HL-60 (cell line): ENCODE measurements at regions not wholly inside any gene's neighbourhood (a gene's known extent, or its start where the extent isn't known, plus 50 kb on each side); places are given as distances from the start of the nearest gene placed in this dataset.

Source experiments
- DNase-seq, 2 experiments: peaks; one replicate each; pipeline ENCODE4 v3.0.0-alpha.2; 2010 to 2020; ENCODE audit warnings: low read depth in 1 of 2, low spot score in 1 of 2
- H3K27ac ChIP-seq: fragments of 250-450 bp; sonication (Bioruptor Pico); replicated peaks from 2 replicates; pipeline ENCODE4 v1.5.1; 2020; ENCODE audit warnings: mild to moderate bottlenecking, moderate library complexity
- H3K27me3 ChIP-seq: fragments of 250-450 bp; sonication (Bioruptor Pico); 2 replicates; pipeline ENCODE4 v1.5.1; 2021; ENCODE audit warnings: mild to moderate bottlenecking, moderate library complexity; ENCODE audit not compliant: insufficient read depth, poor library complexity, severe bottlenecking
- H3K4me3 ChIP-seq: replicated peaks from 2 replicates; pipeline ENCODE4 v1.5.1; 2011; ENCODE audit warnings: mild to moderate bottlenecking, control low read depth, low read length; ENCODE audit not compliant: insufficient read depth
- CTCF ChIP-seq: IDR thresholded peaks from one replicate; pipeline ENCODE4 v1.5.1; 2011; ENCODE audit warnings: low read length, control low read depth, inconsistent platforms; ENCODE audit not compliant: insufficient read depth
- GABPA ChIP-seq: IDR thresholded peaks from 2 replicates; pipeline ENCODE4 v1.6.1; 2012; ENCODE audit warnings: low read depth
- POLR2AphosphoS5 ChIP-seq: IDR thresholded peaks from 2 replicates; pipeline ENCODE4 v1.6.1; 2012; ENCODE audit warnings: low read depth
- REST ChIP-seq: IDR thresholded peaks from 2 replicates; pipeline ENCODE4 v1.6.1; 2012; ENCODE audit warnings: low read depth; ENCODE audit not compliant: insufficient replicate concordance
- SPI1 ChIP-seq: IDR thresholded peaks from 2 replicates; pipeline ENCODE4 v1.6.1; 2012; ENCODE audit warnings: low read depth, mild to moderate bottlenecking, borderline replicate concordance

GRCh38 chr12:19886065-19886464 is 446.8 kb downstream of the AEBP2 start:
- Histone ChIP-seq H3K27ac (no peak overlapping the region), H3K27me3 (no peaks in the 10 kb centered on the region), H3K4me3 (no peak overlapping the region)
- no peak for DNase-seq
- TF ChIP-seq SPI1 = no peak

GRCh38 chr12:19886639-19887064 is 447.4 kb downstream of the AEBP2 start:
- H3K27ac ChIP-seq = no peak overlapping the region

GRCh38 chr12:19890024-19890423 is 450.7 kb downstream of the AEBP2 start:
- TF ChIP-seq POLR2AphosphoS5 (no peak), REST (no peak), SPI1 (no peak), GABPA (no peak), CTCF (no peak)
- no peak overlapping the region for H3K27ac ChIP-seq
- H3K27me3 ChIP-seq = no peaks in the 10 kb centered on the region
- no peak overlapping the region for H3K4me3 ChIP-seq
- DNase-seq = no peak

More at GRCh38 chr12:19886639-19887064, 447.4 kb downstream of the AEBP2 start:
- Histone ChIP-seq H3K27me3 (no peaks in the 10 kb centered on the region), H3K4me3 (no peak overlapping the region)
- no peak for DNase-seq
- no peak for TF ChIP-seq GABPA
- TF ChIP-seq CTCF = no peak

GRCh38 chr12:19891936-19892591 is 452.8 kb downstream of the AEBP2 start:
- H3K27me3 ChIP-seq = no peaks in the 10 kb centered on the region
- DNase-seq = no peak
- TF ChIP-seq REST (no peak), CTCF (no peak), POLR2AphosphoS5 (no peak), GABPA (no peak)
- no peak overlapping the region for H3K4me3 ChIP-seq
- no peak overlapping the region for H3K27ac ChIP-seq
